H9 (cell line): ENCODE measurements at regions not wholly inside any gene's neighbourhood (a gene's known extent, or its start where the extent isn't known, plus 50 kb on each side); places are given as distances from the start of the nearest gene placed in this dataset.

ENCODE experiments used
- DNase-seq: peaks from one replicate; pipeline ENCODE4 v3.0.0-alpha.2; 2017
- H2AFZ ChIP-seq: one replicate; pipeline ENCODE4 v1.6.1; 2013; ENCODE audit warnings: mild to moderate bottlenecking, low read length, control low read depth, moderate library complexity
- H2AK5ac ChIP-seq: 2 replicates; pipeline ENCODE4 v1.6.1; 2013; ENCODE audit warnings: low read length, control low read depth, mixed read lengths; ENCODE audit not compliant: insufficient read length
- H2BK120ac ChIP-seq: one replicate; pipeline ENCODE4 v1.6.1; 2013; ENCODE audit warnings: low read depth, mild to moderate bottlenecking, low read length, control low read depth, inconsistent platforms; ENCODE audit not compliant: poor library complexity, severe bottlenecking
- H2BK12ac ChIP-seq: 2 replicates; pipeline ENCODE4 v1.6.1; 2013; ENCODE audit warnings: low read length, control low read depth, mixed read lengths, low read depth; ENCODE audit not compliant: insufficient read length
- H2BK15ac ChIP-seq: 2 replicates; pipeline ENCODE4 v1.6.1; 2013; ENCODE audit warnings: low read depth, low read length, control low read depth
- H2BK20ac ChIP-seq: one replicate; pipeline ENCODE4 v1.6.1; 2013; ENCODE audit warnings: low read depth, mild to moderate bottlenecking, low read length, control low read depth, inconsistent platforms; ENCODE audit not compliant: poor library complexity, severe bottlenecking
- H2BK5ac ChIP-seq: 2 replicates; pipeline ENCODE4 v1.6.1; 2013; ENCODE audit warnings: low read length, control low read depth, mixed read lengths; ENCODE audit not compliant: insufficient read length
- H3K14ac ChIP-seq: 2 replicates; pipeline ENCODE4 v1.6.1; 2013; ENCODE audit warnings: low read length, control low read depth; ENCODE audit not compliant: insufficient read depth
- H3K18ac ChIP-seq: 2 replicates; pipeline ENCODE4 v1.6.1; 2013; ENCODE audit warnings: low read depth, mild to moderate bottlenecking, mixed read lengths, low read length, control low read depth; ENCODE audit not compliant: insufficient read length
- H3K23ac ChIP-seq: 2 replicates; pipeline ENCODE4 v1.6.1; 2013; ENCODE audit warnings: low read length, control low read depth, mixed read lengths, low read depth; ENCODE audit not compliant: insufficient read length
- H3K23me2 ChIP-seq: 2 replicates; pipeline ENCODE4 v1.6.1; 2013; ENCODE audit warnings: low read depth, mild to moderate bottlenecking, mixed read lengths, low read length, control low read depth; ENCODE audit not compliant: insufficient read length, poor library complexity, severe bottlenecking
- H3K27ac ChIP-seq: 2 replicates; pipeline ENCODE4 v1.5.1; 2013; ENCODE audit warnings: low read length, control low read depth, mixed read lengths, low read depth; ENCODE audit not compliant: insufficient read length
- H3K27me3 ChIP-seq: 2 replicates; pipeline ENCODE4 v1.6.1; 2013; ENCODE audit warnings: low read length, control low read depth, inconsistent platforms; ENCODE audit not compliant: insufficient read depth
- H3K4ac ChIP-seq: 2 replicates; pipeline ENCODE4 v1.6.1; 2013; ENCODE audit warnings: low read depth, mild to moderate bottlenecking, control low read depth, inconsistent platforms, low read length, moderate library complexity
- H3K4me1 ChIP-seq: 2 replicates; pipeline ENCODE4 v1.6.1; 2013; ENCODE audit warnings: low read length, control low read depth, inconsistent platforms; ENCODE audit not compliant: insufficient read depth
- H3K4me2 ChIP-seq: 2 replicates; pipeline ENCODE4 v1.6.1; 2013; ENCODE audit warnings: low read length, control low read depth, mixed read lengths; ENCODE audit not compliant: insufficient read length, insufficient read depth
- H3K56ac ChIP-seq: 2 replicates; pipeline ENCODE4 v1.6.1; 2013; ENCODE audit warnings: low read depth, mild to moderate bottlenecking, mixed read lengths, low read length, control low read depth; ENCODE audit not compliant: insufficient read length
- H3K79me1 ChIP-seq: 2 replicates; pipeline ENCODE4 v1.6.1; 2013; ENCODE audit warnings: low read depth, mild to moderate bottlenecking, moderate library complexity, low read length, control low read depth, inconsistent platforms; ENCODE audit not compliant: insufficient read depth, poor library complexity, severe bottlenecking
- H3K79me2 ChIP-seq: 2 replicates; pipeline ENCODE4 v1.6.1; 2013; ENCODE audit warnings: low read length, control low read depth, inconsistent platforms; ENCODE audit not compliant: insufficient read depth
- H3K9ac ChIP-seq: 2 replicates; pipeline ENCODE4 v1.6.1; 2013; ENCODE audit warnings: low read length, control low read depth, mixed read lengths; ENCODE audit not compliant: insufficient read length; ENCODE audit errors: extremely low read depth
- H3K9me3 ChIP-seq: one replicate; pipeline ENCODE4 v1.6.1; 2013; ENCODE audit warnings: low read depth, low read length, inconsistent platforms; ENCODE audit not compliant: control insufficient read depth
- H3T11ph ChIP-seq: one replicate; pipeline ENCODE4 v1.6.1; 2013; ENCODE audit warnings: mild to moderate bottlenecking, low read length, control low read depth, inconsistent platforms
- H4K20me1 ChIP-seq: one replicate; pipeline ENCODE4 v1.6.1; 2013; ENCODE audit not compliant: control insufficient read depth, insufficient read length, insufficient read depth
- H4K5ac ChIP-seq: 2 replicates; pipeline ENCODE4 v1.6.1; 2013; ENCODE audit warnings: low read depth, mild to moderate bottlenecking, mixed read lengths, low read length, control low read depth; ENCODE audit not compliant: insufficient read length
- H4K8ac ChIP-seq: replicated peaks from 2 replicates; pipeline ENCODE4 v1.6.1; 2013; ENCODE audit warnings: low read length, control low read depth, mixed read lengths, low read depth; ENCODE audit not compliant: insufficient read length
- H4K91ac ChIP-seq: 2 replicates; pipeline ENCODE4 v1.6.1; 2013; ENCODE audit warnings: low read depth, mild to moderate bottlenecking, moderate library complexity, mixed read lengths, low read length, control low read depth; ENCODE audit not compliant: insufficient read length
- H3K27ac Mint-ChIP-seq, 3 experiments: 2 replicates in 2 of 3; 3 replicates in 1 of 3; pipeline ENCODE4 v1.8.0; 2020 to 2021; ENCODE audit warnings: mixed read lengths in 3 of 3, mild to moderate bottlenecking in 1 of 3, moderate library complexity in 1 of 3
- H3K27me3 Mint-ChIP-seq: 2 replicates; pipeline ENCODE4 v1.8.0; 2021; ENCODE audit warnings: low read depth, mild to moderate bottlenecking, moderate library complexity, mixed read lengths
- H3K36me3 Mint-ChIP-seq, 3 experiments: 2 replicates in 2 of 3; 3 replicates in 1 of 3; pipeline ENCODE4 v1.8.0; 2020 to 2021; ENCODE audit warnings: low read depth in 3 of 3, mixed read lengths in 3 of 3; ENCODE audit not compliant: insufficient read depth in 1 of 3
- H3K4me1 Mint-ChIP-seq, 2 experiments: 2 replicates each; pipeline ENCODE4 v1.8.0; 2020; ENCODE audit warnings: mixed read lengths in 2 of 2
- H3K4me3 Mint-ChIP-seq, 2 experiments: 2 replicates in 1 of 2; 3 replicates in 1 of 2; pipeline ENCODE4 v1.8.0; 2020 to 2021; ENCODE audit warnings: mild to moderate bottlenecking in 2 of 2, mixed read lengths in 2 of 2, moderate library complexity in 1 of 2
- H3K9me3 Mint-ChIP-seq, 2 experiments: 2 replicates in 1 of 2; 3 replicates in 1 of 2; pipeline ENCODE4 v1.8.0; 2020; ENCODE audit warnings: mild to moderate bottlenecking in 2 of 2, mixed read lengths in 2 of 2, moderate library complexity in 1 of 2
- CTCF ChIP-seq: fragments of 200-600 bp; sonication (generic); conservative IDR thresholded peaks from 3 replicates; pipeline ENCODE4 v1.8.0; 2021; ENCODE audit warnings: antibody characterized with exemption, mild to moderate bottlenecking
- WGBS: extraction: QIAGEN DNeasy Blood & Tissue Kit; methylation state at CpG from one replicate; pipeline ENCODE4 v1.1.7; 2013; ENCODE audit warnings: missing lambda C conversion rate, low lambda C conversion rate, mixed read lengths; ENCODE audit not compliant: insufficient read length; ENCODE audit errors: extremely low coverage; 5-methylcytosine and 5-hydroxymethylcytosine counted together

DNA sequence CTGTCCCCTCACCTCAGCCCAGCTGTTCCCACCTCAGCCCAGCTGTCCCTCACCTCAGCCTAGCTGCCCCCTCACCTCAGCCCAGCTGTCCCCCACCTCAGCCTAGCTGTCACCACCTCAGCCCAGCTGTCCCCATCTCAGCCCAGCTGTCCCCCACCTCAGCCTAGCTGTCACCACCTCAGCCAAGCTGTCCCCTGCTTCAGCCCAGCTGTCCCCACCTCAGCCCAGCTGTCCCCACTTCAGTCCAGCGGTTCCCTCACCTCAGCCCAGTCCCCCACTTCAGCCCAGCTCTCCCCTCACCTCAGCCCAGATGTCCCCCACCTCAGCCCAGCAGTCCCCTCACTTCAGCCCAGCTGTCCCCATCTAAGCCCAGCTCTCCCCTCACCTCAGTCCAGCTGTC, 88.4 kb upstream of the CSF3R start:
- Histone ChIP-seq H3K27me3 (no peaks in the 10 kb centered on the region), H2BK20ac (no peak overlapping the region), H2BK12ac (no peak overlapping the region), H3K9ac (no peak overlapping the region), H2BK120ac (no peak overlapping the region), H4K5ac (no peak overlapping the region), H4K8ac (no peak overlapping the region), H3K4me1 (no peaks in the 10 kb centered on the region), H3T11ph (no peak overlapping the region), H3K56ac (no peak overlapping the region), H3K9me3 (no peaks in the 10 kb centered on the region), H3K23ac (no peak overlapping the region), H3K23me2 (no peaks in the 10 kb centered on the region), H2BK5ac (no peak overlapping the region), H2AK5ac (no peak overlapping the region), H2AFZ (no peak overlapping the region), H4K91ac (no peak overlapping the region), H4K20me1 (no peaks in the 10 kb centered on the region), H3K79me2 (no peaks in the 10 kb centered on the region), H3K18ac (no peak overlapping the region), H3K4me2 (no peak overlapping the region), H3K27ac (no peak overlapping the region), H3K4ac (no peak overlapping the region), H2BK15ac (no peak overlapping the region), H3K14ac (no peak overlapping the region), H3K79me1 (no peaks in the 10 kb centered on the region)
- Mint-ChIP-seq H3K27me3 (peaks cover 20% of the 10 kb centered on the region), H3K4me1 (peaks cover 19 to 20% of the 10 kb centered on the region in 2 experiments), H3K36me3 (no peaks in the 10 kb centered on the region), H3K9me3 (no peaks in the 10 kb centered on the region), H3K27ac (no peak overlapping the region), H3K4me3 (no peak overlapping the region)
- WGBS = no CpG with 5 or more reads among the region's 1 CpG
- no peak for DNase-seq
- TF ChIP-seq CTCF = no peak
